B cell (primary cell): ENCODE measurements at regions not wholly inside any gene's neighbourhood (a gene's known extent, or its start where the extent isn't known, plus 50 kb on each side); places are given as distances from the start of the nearest gene placed in this dataset.

ENCODE experiments used
- ATAC-seq: fragments of 200-7000 bp; cut with Tn5 transposase; one replicate; pipeline ENCODE4 v1.10.0; 2021; ENCODE audit warnings: low read depth, mild to moderate bottlenecking, moderate number of reproducible peaks, moderate library complexity
- CTCF ChIA-PET: fragments of 350-600 bp; sonication (Branson Sonifier 250); formaldehyde crosslinking; loops from one replicate; lab custom pipeline; 2021; ENCODE audit warnings: antibody characterized with exemption, inconsistent platforms; lab: Charles Lee
- POLR2A ChIA-PET: fragments of 350-600 bp; sonication (Branson Sonifier 250); formaldehyde crosslinking; loops from one replicate; lab custom pipeline; 2021; ENCODE audit warnings: antibody characterized with exemption; lab: Charles Lee
- DNase-seq: peaks from one replicate; pipeline ENCODE4 v3.0.0; 2013
- H2AFZ ChIP-seq: 2 replicates; pipeline ENCODE4 v1.6.1; 2012; ENCODE audit warnings: mild to moderate bottlenecking, low read depth, low read length; ENCODE audit not compliant: insufficient read depth, poor library complexity, severe bottlenecking
- H3K27ac ChIP-seq, 2 donors: 1 replicate in 1 of 2; 2 replicates in 1 of 2; pipeline ENCODE4 v1.5.1; 2012 to 2013; ENCODE audit warnings: low read length in 2 of 2, mild to moderate bottlenecking in 2 of 2, moderate library complexity in 1 of 2
- H3K27me3 ChIP-seq, 4 experiments: fragments of 200-600 bp in 1 of 4; sonication (generic) in 1 of 4; replicated peaks in 1 of 4; 1 replicate in 2 of 4; 2 replicates in 2 of 4; pipeline versions ENCODE4 v1.6.1 to v1.7.0; 2013 to 2016; ENCODE audit warnings: low read length in 3 of 4, mild to moderate bottlenecking in 2 of 4, mixed read lengths in 1 of 4, moderate library complexity in 1 of 4; ENCODE audit not compliant: insufficient read depth in 4 of 4, control insufficient read depth in 3 of 4; ENCODE audit errors: control extremely low read depth in 1 of 4
- H3K36me3 ChIP-seq, 2 experiments: replicated peaks in 1 of 2; 1 replicate in 1 of 2; 2 replicates in 1 of 2; pipeline versions ENCODE4 v1.6.1 to v1.7.1; 2013; ENCODE audit warnings: low read length in 1 of 2; ENCODE audit not compliant: insufficient read depth in 2 of 2, control insufficient read depth in 1 of 2; ENCODE audit errors: control extremely low read depth in 1 of 2, extremely low read depth in 1 of 2
- H3K4me1 ChIP-seq, 2 donors: fragments of 200-600 bp in 1 of 2; sonication (generic) in 1 of 2; 1 replicate in 1 of 2; 2 replicates in 1 of 2; pipeline versions ENCODE4 v1.5.1 to v1.6.1; 2013 to 2017; ENCODE audit warnings: low read length in 2 of 2; ENCODE audit not compliant: control insufficient read depth in 2 of 2, insufficient read depth in 2 of 2
- H3K4me2 ChIP-seq: replicated peaks from 2 replicates; pipeline ENCODE3; 2012; ENCODE audit warnings: mild to moderate bottlenecking, low read depth, low read length; ENCODE audit not compliant: poor library complexity, severe bottlenecking
- H3K4me3 ChIP-seq, 5 experiments: fragments of 200-600 bp in 1 of 5; sonication (generic) in 1 of 5; 1 replicate in 3 of 5; 2 replicates in 2 of 5; pipeline versions ENCODE4 v1.5.1 to v1.7.0; 2011 to 2016; ENCODE audit warnings: low read length in 4 of 5, mild to moderate bottlenecking in 4 of 5, low read depth in 2 of 5, control low read depth in 1 of 5, moderate library complexity in 1 of 5; ENCODE audit not compliant: insufficient read depth in 1 of 5; ENCODE audit errors: control extremely low read depth in 1 of 5, extremely low read depth in 1 of 5
- H3K79me2 ChIP-seq: fragments of 200-600 bp; sonication (generic); one replicate; pipeline ENCODE4 v1.6.0; 2016; ENCODE audit warnings: low read length; ENCODE audit not compliant: control insufficient read depth, insufficient read depth
- H3K9ac ChIP-seq: fragments of 200-600 bp; sonication (generic); 2 replicates; pipeline ENCODE4 v1.6.1; 2017; ENCODE audit warnings: mild to moderate bottlenecking, low read length, moderate library complexity
- H3K9me3 ChIP-seq, 3 donors: one replicate each; pipeline versions ENCODE4 v1.6.1 to v1.7.1; 2013; ENCODE audit warnings: low read length in 2 of 3; ENCODE audit not compliant: control insufficient read depth in 2 of 3, insufficient read depth in 1 of 3; ENCODE audit errors: control extremely low read depth in 1 of 3
- H4K20me1 ChIP-seq: 2 replicates; pipeline ENCODE4 v1.6.0; 2012; ENCODE audit warnings: mild to moderate bottlenecking, low read length; ENCODE audit not compliant: insufficient read depth, control insufficient read depth, poor library complexity, severe bottlenecking
- H3K27ac Mint-ChIP-seq: one replicate; pipeline ENCODE4 v1.8.0; 2021; ENCODE audit warnings: mixed read lengths
- H3K27me3 Mint-ChIP-seq: one replicate; pipeline ENCODE4 v1.8.0; 2021; ENCODE audit warnings: mixed read lengths
- H3K4me1 Mint-ChIP-seq: one replicate; pipeline ENCODE4 v1.8.0; 2021; ENCODE audit warnings: mixed read lengths
- H3K4me3 Mint-ChIP-seq: one replicate; pipeline ENCODE4 v1.8.0; 2021; ENCODE audit warnings: mixed read lengths
- H3K9me3 Mint-ChIP-seq: one replicate; pipeline ENCODE4 v1.8.0; 2022; ENCODE audit warnings: mixed read lengths; ENCODE audit not compliant: insufficient read depth
- EZH2 ChIP-seq: IDR thresholded peaks from 2 replicates; pipeline ENCODE4 v1.6.1; 2012; ENCODE audit warnings: borderline replicate concordance, low read depth, mild to moderate bottlenecking, moderate library complexity, low read length; ENCODE audit not compliant: insufficient read depth, poor library complexity, severe bottlenecking
- WGBS: methylation state at CpG from one replicate; pipeline ENCODE4 v1.1.5; 2013; ENCODE audit warnings: missing lambda C conversion rate; ENCODE audit not compliant: insufficient coverage; 5-methylcytosine and 5-hydroxymethylcytosine counted together
- intact Hi-C: fragments of 100-400 bp; cut with micrococcal nuclease; formaldehyde crosslinking; loops from one replicate; pipeline ENCODE4 v1.10.0; 2022
- TF ChIP-seq, protein P1 (sequence below): fragments of 200-600 bp; IDR thresholded peaks from one replicate; pipeline ENCODE4 v1.8.0; 2022; ENCODE audit warnings: antibody characterized with exemption, mild to moderate bottlenecking

DNA sequence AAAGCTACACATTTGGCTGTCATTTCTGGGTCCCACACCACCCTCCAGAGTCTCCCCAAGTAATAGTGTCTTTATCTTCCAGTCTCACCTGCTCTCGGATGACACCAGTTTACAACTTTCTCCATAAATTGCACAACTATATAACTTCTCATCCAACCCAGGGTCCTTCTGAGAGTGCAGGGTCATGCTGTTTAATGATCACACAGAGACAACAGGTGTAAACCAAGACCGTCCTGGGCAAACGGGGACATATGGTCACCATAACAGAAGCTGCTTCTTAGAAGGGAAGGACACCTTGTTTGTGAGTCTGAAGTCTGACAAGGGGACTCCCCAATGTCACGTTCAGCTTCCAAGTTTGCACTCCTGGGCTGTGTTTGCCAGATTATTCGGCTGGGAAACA lies 74.3 kb downstream of the MAP1LC3B2 start:
- peaks cover 40% of the 10 kb centered on the region for H3K27me3 Mint-ChIP-seq
- H3K4me3 Mint-ChIP-seq, result no peak overlapping the region
- Histone ChIP-seq H3K9ac (no peak overlapping the region), H4K20me1 (no peaks in the 10 kb centered on the region), H3K4me2 (no peak overlapping the region), H3K79me2 (no peaks in the 10 kb centered on the region), H3K4me3 (no peak overlapping the region), H3K27ac (no peak overlapping the region), H3K36me3 (no peaks in the 10 kb centered on the region), H3K27me3 (peaks cover 0 to 5% (median 3%) of the 10 kb centered on the region in 4 experiments), H2AFZ (no peak overlapping the region), H3K4me1 (peaks cover 10% of the 10 kb centered on the region in 2 donors), H3K9me3 (no peaks in the 10 kb centered on the region)
- ATAC-seq (no peak), DNase-seq (no peak)
- 97% methylated on average over 5 of the region's 5 CpGs for WGBS
- no peaks in the 10 kb centered on the region for H3K9me3 Mint-ChIP-seq
- ChIA-PET CTCF (interaction anchor here (1.8 kb wide), 1 partner anchor 24 kb away, joined by 4 read pairs; no protein-coding TSS in a partner anchor), POLR2A (no interaction called here)
- intact Hi-C loops, result no loop called here
- H3K4me1 Mint-ChIP-seq, result peaks cover 13% of the 10 kb centered on the region
- no peak overlapping the region for H3K27ac Mint-ChIP-seq
- TF ChIP-seq, protein P1, sequence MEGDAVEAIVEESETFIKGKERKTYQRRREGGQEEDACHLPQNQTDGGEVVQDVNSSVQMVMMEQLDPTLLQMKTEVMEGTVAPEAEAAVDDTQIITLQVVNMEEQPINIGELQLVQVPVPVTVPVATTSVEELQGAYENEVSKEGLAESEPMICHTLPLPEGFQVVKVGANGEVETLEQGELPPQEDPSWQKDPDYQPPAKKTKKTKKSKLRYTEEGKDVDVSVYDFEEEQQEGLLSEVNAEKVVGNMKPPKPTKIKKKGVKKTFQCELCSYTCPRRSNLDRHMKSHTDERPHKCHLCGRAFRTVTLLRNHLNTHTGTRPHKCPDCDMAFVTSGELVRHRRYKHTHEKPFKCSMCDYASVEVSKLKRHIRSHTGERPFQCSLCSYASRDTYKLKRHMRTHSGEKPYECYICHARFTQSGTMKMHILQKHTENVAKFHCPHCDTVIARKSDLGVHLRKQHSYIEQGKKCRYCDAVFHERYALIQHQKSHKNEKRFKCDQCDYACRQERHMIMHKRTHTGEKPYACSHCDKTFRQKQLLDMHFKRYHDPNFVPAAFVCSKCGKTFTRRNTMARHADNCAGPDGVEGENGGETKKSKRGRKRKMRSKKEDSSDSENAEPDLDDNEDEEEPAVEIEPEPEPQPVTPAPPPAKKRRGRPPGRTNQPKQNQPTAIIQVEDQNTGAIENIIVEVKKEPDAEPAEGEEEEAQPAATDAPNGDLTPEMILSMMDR, result no peak
- TF ChIP-seq EZH2, result no peak

GRCh38 chr12:116631619-116632018 lies 72.4 kb downstream of the MAP1LC3B2 start:
- Histone ChIP-seq H3K27ac (no peak overlapping the region), H3K4me2 (no peak overlapping the region), H3K36me3 (no peaks in the 10 kb centered on the region), H3K9ac (no peak overlapping the region), H3K4me1 (peaks cover 10% of the 10 kb centered on the region in 2 donors), H3K79me2 (no peaks in the 10 kb centered on the region), H3K27me3 (peaks cover 0 to 5% (median 3%) of the 10 kb centered on the region in 4 experiments), H3K4me3 (no peak overlapping the region), H2AFZ (no peak overlapping the region), H3K9me3 (no peaks in the 10 kb centered on the region), H4K20me1 (no peaks in the 10 kb centered on the region)
- TF ChIP-seq, protein P1, result no peak
- TF ChIP-seq EZH2, result no peak
- WGBS, result 100% methylated on average over 2 of the region's 4 CpGs
- Mint-ChIP-seq H3K27me3 (peaks cover 41% of the 10 kb centered on the region), H3K9me3 (no peaks in the 10 kb centered on the region), H3K27ac (no peak overlapping the region), H3K4me1 (peaks cover 13% of the 10 kb centered on the region), H3K4me3 (no peak overlapping the region)
- DNase-seq, result no peak
- CTCF ChIA-PET, result interaction anchor here (0.7 kb wide), 1 partner anchor 396 kb away, joined by 3 read pairs; no protein-coding TSS in a partner anchor
- POLR2A ChIA-PET, result interaction anchor here (0.7 kb wide), 1 partner anchor 45 kb away, joined by 3 read pairs; no protein-coding TSS in a partner anchor
- intact Hi-C loops, result no loop called here
- ATAC-seq, result no peak
